GM23248 (cell line): ENCODE measurements at regions not wholly inside any gene's neighbourhood (a gene's known extent, or its start where the extent isn't known, plus 50 kb on each side); places are given as distances from the start of the nearest gene placed in this dataset.

ENCODE experiments used
- EZH2 ChIP-seq: fragments of 200-600 bp; sonication (generic); IDR thresholded peaks from 2 replicates; pipeline ENCODE4 v1.6.1; 2018; ENCODE audit warnings: antibody characterized with exemption, mild to moderate bottlenecking; ENCODE audit not compliant: insufficient read depth, poor library complexity, severe bottlenecking
- EZH2phosphoT487 ChIP-seq: fragments of 200-600 bp; sonication (generic); IDR thresholded peaks from 2 replicates; pipeline ENCODE4 v1.6.1; 2018; ENCODE audit warnings: antibody characterized with exemption, moderate library complexity, mild to moderate bottlenecking, low read depth; ENCODE audit not compliant: insufficient read depth

GRCh38 chr15:81595752-81596151 is 221.7 kb upstream of the TMC3 start:
- no peak for TF ChIP-seq EZH2
- no peak for TF ChIP-seq EZH2phosphoT487
